A673 (cell line): ENCODE measurements at regions not wholly inside any gene's neighbourhood (a gene's known extent, or its start where the extent isn't known, plus 50 kb on each side); places are given as distances from the start of the nearest gene placed in this dataset.

ENCODE experiments used
- BruUV-seq: library from RNA; stranded (reverse); fragments of 400-500 nt; replicated peaks from 2 replicates; lab custom pipeline; 2021; lab: Mats Ljungman, UMichigan
- CTCF ChIA-PET: fragments of 300-600 bp; sonication (Branson Sonifier 250); formaldehyde crosslinking; loops from one replicate; lab custom pipeline; 2022; ENCODE audit warnings: antibody characterized with exemption; lab: Charles Lee
- POLR2A ChIA-PET: fragments of 300-600 bp; sonication (Branson Sonifier 250); formaldehyde crosslinking; loops from one replicate; lab custom pipeline; 2022; ENCODE audit warnings: antibody characterized with exemption; ENCODE audit not compliant: low non-redundant PET; lab: Charles Lee
- DNase-seq: peaks from one replicate; pipeline ENCODE4 v3.0.0-alpha.2; 2015; ENCODE audit warnings: low spot score
- H3K27ac ChIP-seq: fragments of 200-600 bp; sonication (generic); 2 replicates; pipeline ENCODE4 v1.5.1; 2016; ENCODE audit warnings: mixed run types, low read depth, mild to moderate bottlenecking, mixed read lengths, antibody characterized with exemption, low read length; ENCODE audit not compliant: poor library complexity, severe bottlenecking
- H3K27me3 ChIP-seq: fragments of 200-600 bp; sonication (generic); replicated peaks from 2 replicates; pipeline ENCODE4 v1.6.1; 2017; ENCODE audit warnings: mixed run types, low read depth, mild to moderate bottlenecking, mixed read lengths, antibody characterized with exemption, low read length; ENCODE audit not compliant: insufficient read depth, poor library complexity
- H3K36me3 ChIP-seq: fragments of 200-600 bp; sonication (generic); 2 replicates; pipeline ENCODE4 v1.6.1; 2016; ENCODE audit warnings: mixed run types, mild to moderate bottlenecking, mixed read lengths, antibody characterized with exemption, low read length; ENCODE audit not compliant: insufficient read depth, poor library complexity, severe bottlenecking
- H3K4me1 ChIP-seq: fragments of 200-600 bp; sonication (generic); 2 replicates; pipeline ENCODE4 v1.6.1; 2017; ENCODE audit warnings: mixed run types, mild to moderate bottlenecking, mixed read lengths, antibody characterized with exemption, low read length; ENCODE audit not compliant: insufficient read depth, poor library complexity, severe bottlenecking
- H3K4me3 ChIP-seq: fragments of 200-600 bp; sonication (generic); 2 replicates; pipeline ENCODE4 v1.5.1; 2016; ENCODE audit warnings: low read depth, mixed run types, mild to moderate bottlenecking, mixed read lengths, low read length; ENCODE audit not compliant: poor library complexity, severe bottlenecking
- H3K9me3 ChIP-seq: fragments of 200-600 bp; sonication (generic); 2 replicates; pipeline ENCODE4 v1.6.1; 2016; ENCODE audit warnings: mixed run types, low read depth, mild to moderate bottlenecking, mixed read lengths, antibody characterized with exemption, low read length; ENCODE audit not compliant: poor library complexity, severe bottlenecking
- CTCF ChIP-seq: fragments of 300-800, 200-600 bp; sonication (generic); conservative IDR thresholded peaks from 2 replicates; pipeline ENCODE4 v1.5.1; 2017; ENCODE audit warnings: low read depth, mild to moderate bottlenecking, antibody characterized with exemption, low read length, moderate library complexity, mixed read lengths
- EZH2 ChIP-seq: fragments of 200-600 bp; sonication (generic); IDR thresholded peaks from 2 replicates; pipeline ENCODE4 v1.6.1; 2017; ENCODE audit warnings: borderline replicate concordance, low read depth, mild to moderate bottlenecking, mixed read lengths, antibody characterized with exemption, low read length; ENCODE audit not compliant: poor library complexity, severe bottlenecking
- intact Hi-C: fragments of 100-400 bp; cut with micrococcal nuclease; formaldehyde crosslinking; loops from one replicate; pipeline ENCODE4 v1.10.0; 2022; ENCODE audit not compliant: unreplicated experiment

DNA sequence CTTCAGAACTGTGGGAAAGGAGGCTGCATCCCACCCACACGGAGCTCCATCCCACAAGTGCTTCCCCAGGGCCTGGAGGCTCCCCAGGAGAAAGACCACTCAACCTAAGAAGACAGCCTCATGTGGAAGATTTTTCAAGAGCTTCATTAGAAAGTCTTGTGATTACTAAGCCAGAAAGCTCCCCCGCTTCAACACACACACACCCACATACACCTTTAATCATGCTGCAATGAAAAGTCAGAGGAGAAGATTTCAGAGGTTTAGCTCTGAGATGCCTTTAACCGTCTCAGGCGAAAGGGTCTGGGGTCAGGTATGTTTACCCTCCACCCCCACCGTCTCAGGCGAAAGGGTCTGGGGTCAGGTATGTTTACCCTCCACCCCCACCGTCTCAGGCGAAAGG, 634.5 kb upstream of the B3GAT1 start:
- Histone ChIP-seq H3K9me3 (no peaks in the 10 kb centered on the region), H3K36me3 (no peaks in the 10 kb centered on the region), H3K27me3 (no peaks in the 10 kb centered on the region), H3K27ac (no peak overlapping the region), H3K4me3 (no peak overlapping the region), H3K4me1 (no peaks in the 10 kb centered on the region)
- no peak for DNase-seq
- ChIA-PET CTCF (no interaction called here), POLR2A (no interaction called here)
- TF ChIP-seq EZH2 (no peak), CTCF (no peak)
- intact Hi-C loops, result no loop called here
- BruUV-seq, result no TSS peak

GRCh38 chr11:135043434-135043833, 631.4 kb upstream of the B3GAT1 start:
- intact Hi-C loops, result no loop called here
- ChIA-PET POLR2A (no interaction called here), CTCF (no interaction called here)
- Histone ChIP-seq H3K27ac (no peak overlapping the region), H3K4me1 (no peaks in the 10 kb centered on the region), H3K4me3 (no peak overlapping the region), H3K36me3 (no peaks in the 10 kb centered on the region), H3K27me3 (no peaks in the 10 kb centered on the region), H3K9me3 (no peaks in the 10 kb centered on the region)
- TF ChIP-seq CTCF (no peak), EZH2 (no peak)
- BruUV-seq, result no TSS peak
- DNase-seq, result no peak

- TF ChIP-seq CTCF (no peak), EZH2 (no peak)
- ChIA-PET CTCF (no interaction called here), POLR2A (no interaction called here)
- no peak for DNase-seq
- Histone ChIP-seq H3K4me3 (no peak overlapping the region), H3K9me3 (no peaks in the 10 kb centered on the region), H3K27me3 (no peaks in the 10 kb centered on the region), H3K36me3 (no peaks in the 10 kb centered on the region), H3K4me1 (peaks cover 6% of the 10 kb centered on the region), H3K27ac (no peak overlapping the region)
- BruUV-seq, result no TSS peak
- intact Hi-C loops, result no loop called here
Observed at GRCh38 chr11:135037828-135038227, 625.8 kb upstream of the B3GAT1 start.
